GM04504 (cell line): ENCODE measurements at regions not wholly inside any gene's neighbourhood (a gene's known extent, or its start where the extent isn't known, plus 50 kb on each side); places are given as distances from the start of the nearest gene placed in this dataset.
"Not testable (repeated sequence)": the region's sequence is repeated elsewhere in the genome, so short reads cannot be mapped to it uniquely, and the experiment has no call there.

ENCODE experiments used
- DNase-seq: peaks from one replicate; pipeline ENCODE4 v3.0.0-alpha.2; 2012; ENCODE audit warnings: low read depth

GRCh38 chr6:845566-845965 is 152.6 kb upstream of the EXOC2 start:
- no peak for DNase-seq

GRCh38 chr6:845101-845500 is 152.2 kb upstream of the EXOC2 start:
- DNase-seq, result no peak

DNA sequence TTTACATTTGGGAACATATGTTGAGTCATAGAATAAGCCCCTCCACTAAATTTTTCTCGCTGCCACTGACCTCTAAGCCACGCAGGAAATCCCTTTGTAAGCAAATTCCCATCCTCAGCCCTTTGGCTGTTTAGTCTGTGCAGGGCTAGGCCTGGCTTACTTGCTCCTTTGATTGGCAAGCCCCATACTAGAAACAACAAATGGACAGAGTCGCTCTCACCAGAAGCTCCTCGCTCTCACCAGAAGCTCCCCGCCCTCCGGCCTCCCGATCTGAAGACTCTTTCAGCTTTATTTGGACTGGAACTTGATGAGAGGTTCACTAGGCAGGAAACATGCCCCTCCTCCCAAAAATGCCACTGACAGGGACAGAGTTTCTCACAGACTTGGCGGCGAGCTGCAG is 149.2 kb upstream of the EXOC2 start:
- DNase-seq, result no peak

GRCh38 chr6:841569-841968 is 148.6 kb upstream of the EXOC2 start:
- DNase-seq, result no peak

GRCh38 chr6:839201-839600 is 146.3 kb upstream of the EXOC2 start:
- DNase-seq, result no peak

DNA sequence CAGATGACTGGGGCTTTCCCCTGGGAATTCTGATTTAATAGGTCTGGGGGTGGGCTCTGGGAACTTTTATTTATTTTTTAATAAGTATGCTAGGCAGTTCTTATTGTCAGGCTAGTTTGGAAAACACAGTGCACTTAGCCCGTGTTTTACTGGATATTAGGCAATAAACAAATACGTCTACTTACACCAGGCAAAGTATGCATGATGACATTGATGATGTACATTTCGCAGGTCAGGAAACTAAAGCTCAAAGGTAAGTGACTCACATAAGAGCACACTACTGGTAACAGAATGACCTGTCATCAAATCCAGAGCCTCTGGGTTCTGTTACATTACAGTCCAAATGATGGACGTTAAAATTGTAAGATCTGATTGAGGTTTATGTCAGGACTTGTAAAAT is 144.4 kb upstream of the EXOC2 start:
- no peak for DNase-seq

DNA sequence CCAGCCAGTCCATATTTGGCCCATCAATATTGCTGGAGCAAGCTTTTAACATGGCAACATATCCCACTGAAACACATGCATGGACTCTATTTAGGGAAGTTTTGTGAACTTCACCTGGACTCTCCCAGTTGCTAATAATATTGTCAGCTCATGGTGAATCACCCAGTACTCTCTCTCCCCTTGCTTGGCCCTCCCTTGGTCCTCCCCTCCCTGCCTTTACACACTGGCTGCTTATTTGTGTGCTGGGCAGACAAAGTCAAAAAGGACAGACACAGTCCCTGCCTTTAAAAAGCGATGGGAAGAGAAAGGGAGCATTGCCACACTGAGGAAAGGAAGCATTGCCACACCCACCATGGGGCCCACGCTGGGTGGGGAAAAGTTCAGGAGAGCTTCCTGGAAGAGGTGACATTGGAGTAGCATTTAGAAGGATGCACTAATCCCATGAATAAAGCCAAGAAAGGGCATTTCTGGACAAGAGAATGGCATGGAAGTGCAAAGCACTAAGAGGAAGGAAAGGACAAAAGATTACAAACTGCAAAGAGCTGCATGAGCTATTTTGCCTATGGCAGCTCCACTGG is 143.4 kb upstream of the EXOC2 start:
- DNase-seq, result no peak

GRCh38 chr6:835476-836160 is 142.7 kb upstream of the EXOC2 start:
- no peak for DNase-seq

DNA sequence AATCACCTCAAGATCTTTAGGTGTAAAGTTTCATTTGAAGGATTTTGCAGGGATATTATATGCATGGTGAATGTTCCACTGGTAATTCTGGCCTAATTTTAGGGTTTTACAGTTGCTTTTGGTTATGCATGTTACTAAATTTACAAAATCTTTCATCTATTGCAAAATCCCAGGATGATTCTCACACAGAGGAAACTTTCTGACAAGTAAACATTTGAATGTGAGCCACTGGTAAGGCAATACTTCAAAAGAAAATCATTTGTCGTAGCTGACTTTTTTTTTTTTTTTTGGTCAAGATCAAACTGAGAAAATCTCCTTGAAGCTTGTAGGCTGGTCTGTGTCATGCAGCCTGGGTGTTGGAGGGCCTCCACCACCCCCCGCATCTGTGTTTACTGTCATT is 141.9 kb upstream of the EXOC2 start:
- DNase-seq, result no peak

- DNase-seq, result no peak
Measured at GRCh38 chr6:834190-834589, 141.3 kb upstream of the EXOC2 start.

DNA sequence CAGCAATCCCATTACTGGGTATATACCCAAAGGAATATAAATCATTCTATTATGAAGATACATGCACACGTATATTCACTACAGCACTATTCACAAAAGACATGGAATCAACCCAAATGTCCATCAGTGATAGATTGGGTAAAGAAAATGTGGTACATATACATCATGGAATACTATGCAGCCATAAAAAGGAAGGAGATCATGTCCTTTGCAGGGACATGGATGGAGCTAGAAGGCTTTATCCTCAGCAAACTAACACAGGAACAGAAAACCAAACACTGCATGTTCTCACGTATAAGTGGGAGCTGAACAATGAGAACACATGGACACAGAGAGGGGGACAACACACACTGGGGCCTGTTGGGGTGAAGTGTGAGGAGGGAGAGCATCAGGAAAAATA is 139.9 kb upstream of the EXOC2 start:
- DNase-seq, result not testable (repeated sequence)

DNA sequence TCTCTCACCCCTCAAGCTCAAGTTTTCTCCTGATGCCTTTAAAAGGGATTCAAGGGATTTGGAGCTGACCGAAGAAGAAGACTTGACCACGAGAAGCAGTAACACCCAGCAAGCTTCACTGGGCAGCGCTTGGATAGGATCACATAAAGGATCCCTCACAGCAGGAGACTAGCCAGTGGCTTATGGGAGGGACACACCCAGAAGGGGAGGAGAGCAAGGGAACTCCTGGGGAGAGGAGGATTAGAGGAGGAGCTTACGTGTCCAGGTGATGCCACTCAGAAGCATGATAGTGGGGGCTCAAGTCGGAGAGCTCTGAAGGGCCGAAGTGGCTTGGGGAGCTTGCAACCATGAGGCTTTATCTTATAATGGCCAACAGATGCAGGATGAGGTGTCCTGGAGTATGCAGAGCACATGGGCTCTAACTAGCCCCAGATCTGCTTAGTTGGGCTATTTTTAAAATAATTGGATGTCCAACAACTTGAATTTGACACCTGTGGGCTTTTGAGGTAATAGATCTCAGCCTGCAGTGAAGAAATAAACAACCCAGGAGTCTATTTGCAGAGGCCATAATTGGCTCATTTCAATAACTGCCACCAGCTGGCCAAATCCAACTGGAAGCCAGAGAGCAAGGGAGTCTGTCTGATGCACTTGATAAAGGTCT is 137.9 kb upstream of the EXOC2 start:
- DNase-seq, result no peak

DNA sequence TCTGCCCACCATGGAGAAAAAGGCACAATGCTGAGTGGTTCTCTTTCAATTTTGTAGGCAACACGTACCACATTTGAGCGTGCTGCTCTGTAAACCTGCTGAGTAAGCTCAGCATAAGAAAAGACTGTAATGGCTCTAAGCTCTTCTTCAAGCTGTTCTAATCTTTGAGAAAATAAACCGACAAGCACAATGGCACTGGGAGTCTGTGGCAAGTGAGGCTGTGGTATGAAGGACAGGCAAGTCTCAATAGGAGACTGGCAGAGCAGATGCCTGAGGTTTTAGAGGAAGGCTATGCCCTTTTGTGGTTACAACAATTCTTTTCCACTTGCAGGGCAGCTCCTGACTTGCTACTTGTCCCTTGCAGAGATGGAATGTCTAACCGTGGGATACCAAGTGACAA is 136.7 kb upstream of the EXOC2 start:
- no peak for DNase-seq

- no peak for DNase-seq
Measured at GRCh38 chr6:827431-827830, 134.5 kb upstream of the EXOC2 start.

DNA sequence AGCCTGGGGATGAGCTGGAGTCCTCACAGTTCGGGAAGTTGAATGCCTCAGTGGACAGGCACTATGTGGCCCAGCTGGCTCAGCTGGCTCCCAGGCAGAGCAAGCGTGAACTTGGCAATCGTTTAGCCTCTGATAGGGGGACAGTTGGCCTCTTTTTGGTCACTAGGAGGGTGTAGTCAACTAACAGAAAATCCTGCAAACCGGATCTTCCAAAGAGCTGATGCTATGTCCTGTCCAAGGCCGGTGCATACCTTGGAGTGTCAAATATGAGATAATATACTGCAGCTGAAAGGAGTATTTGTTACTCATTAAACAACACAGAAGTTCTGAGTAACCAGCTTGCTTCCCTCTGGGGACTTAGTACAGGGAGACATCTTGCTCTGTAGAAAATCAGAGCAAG is 126.2 kb upstream of the EXOC2 start:
- DNase-seq, result no peak

- no peak for DNase-seq
Measured at GRCh38 chr6:818196-818595, 125.3 kb upstream of the EXOC2 start.

DNA sequence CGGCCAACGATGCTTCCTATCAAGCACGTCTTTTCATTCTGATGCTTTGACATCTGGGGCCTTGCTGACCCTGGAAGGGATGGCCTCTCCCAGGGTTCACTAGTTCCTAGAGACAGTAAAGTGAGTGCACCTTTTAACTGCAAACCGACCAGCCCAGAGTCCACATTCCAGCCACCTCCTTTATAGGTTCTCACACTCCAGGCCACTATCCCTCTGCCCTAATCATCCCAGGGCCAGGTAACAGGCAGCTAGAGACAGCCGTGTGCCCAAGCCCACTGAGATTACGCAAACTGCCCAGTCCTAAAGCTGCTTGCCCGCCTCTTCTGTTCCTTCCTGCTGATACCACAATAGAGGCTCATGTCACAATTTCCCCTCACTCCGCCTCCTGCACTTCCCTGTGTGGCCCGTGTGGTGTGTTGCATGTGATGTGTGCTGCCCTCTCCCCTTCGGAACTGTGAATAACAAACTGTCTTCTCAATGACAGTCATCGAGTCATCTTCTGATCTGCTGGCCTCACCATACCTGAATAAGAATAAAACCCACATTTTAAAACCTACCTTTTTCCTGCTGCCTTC is 123.7 kb upstream of the EXOC2 start:
- no peak for DNase-seq

DNA sequence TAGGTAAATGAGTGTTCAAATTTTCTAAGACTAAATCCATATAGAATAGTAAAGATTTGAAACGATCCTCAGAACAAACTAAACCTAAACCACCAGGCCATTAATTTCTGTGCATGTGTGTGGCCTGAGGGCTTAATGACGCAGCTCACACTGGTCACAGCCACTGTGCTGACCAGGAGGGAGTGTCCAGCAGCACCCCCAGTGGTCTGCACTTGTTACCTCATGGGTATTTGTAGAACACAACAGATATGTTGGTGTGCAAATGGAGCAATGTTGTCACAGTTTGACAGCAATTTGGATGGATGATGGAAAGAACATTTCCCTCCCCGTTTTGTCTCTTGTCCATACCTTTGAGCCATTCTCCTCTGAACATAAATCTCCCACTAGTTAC is 122.4 kb upstream of the EXOC2 start:
- DNase-seq, result no peak

DNA sequence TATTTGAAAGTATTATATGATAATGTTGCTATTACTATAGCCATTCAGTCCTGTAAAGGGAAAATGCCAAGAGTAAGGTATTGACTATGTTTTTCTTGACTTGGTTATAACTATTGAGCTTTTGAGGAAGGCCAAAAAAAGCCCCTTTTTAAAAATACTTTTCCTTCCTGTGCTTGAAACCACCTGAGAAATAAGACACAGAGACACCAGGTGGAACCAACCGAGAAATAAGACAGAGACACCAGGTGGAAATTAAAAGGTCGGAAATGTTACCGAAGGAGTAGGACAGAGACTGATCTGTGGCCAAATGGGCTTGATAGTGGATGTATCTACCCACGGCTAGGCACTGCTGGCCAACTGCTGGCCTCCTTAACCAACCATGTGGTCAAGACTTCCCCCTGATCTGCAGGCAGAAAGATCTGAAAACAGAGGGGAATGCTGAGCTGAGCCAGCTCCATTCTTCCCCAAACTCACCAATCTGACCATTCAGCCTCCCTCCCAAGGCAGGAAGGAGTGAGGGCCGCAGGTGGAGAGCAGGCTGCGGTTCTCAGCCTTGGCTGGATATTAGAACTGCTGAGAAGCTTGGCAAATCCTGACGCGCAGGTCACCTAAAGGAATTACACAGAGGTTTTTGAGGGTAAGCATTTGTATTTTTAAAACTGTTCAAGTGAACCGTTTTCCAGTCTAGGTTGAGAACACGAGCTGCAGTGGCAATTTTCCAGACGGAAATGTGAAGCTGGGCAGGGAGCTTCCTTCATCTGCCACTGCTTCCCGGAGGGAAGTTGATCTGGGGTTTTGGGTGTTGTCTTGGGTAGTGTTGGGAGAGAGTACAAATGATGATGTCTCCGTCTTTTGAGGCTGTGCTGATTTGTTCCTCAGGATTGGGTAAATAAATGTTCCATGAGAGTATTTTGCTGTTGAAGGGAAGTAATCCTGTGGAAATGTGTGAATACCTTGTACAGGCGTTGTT is 121.7 kb upstream of the EXOC2 start:
- DNase-seq, result no peak

GRCh38 chr6:811831-812230 is 118.9 kb upstream of the EXOC2 start:
- no peak for DNase-seq

- no peak for DNase-seq
Measured at GRCh38 chr6:811191-811590, 118.3 kb upstream of the EXOC2 start.

- DNase-seq, result no peak
Measured at GRCh38 chr6:804771-805170, 111.8 kb upstream of the EXOC2 start.
